Stomach (tissue), 4 donors: ENCODE measurements at regions not wholly inside any gene's neighbourhood (a gene's known extent, or its start where the extent isn't known, plus 50 kb on each side); places are given as distances from the start of the nearest gene placed in this dataset.

Experiments used
- POLR2A ChIP-seq, 4 donors: fragments of 450-650 bp; IDR thresholded peaks; one replicate each; pipeline ENCODE4 v1.6.1; 2016; ENCODE audit warnings: antibody characterized with exemption in 4 of 4, control low read depth in 2 of 4, mild to moderate bottlenecking in 1 of 4, moderate library complexity in 1 of 4
- POLR2AphosphoS5 ChIP-seq, 3 donors: sonication (generic); formaldehyde crosslinking; IDR thresholded peaks; one replicate each; pipeline ENCODE4 v1.6.1; 2016; ENCODE audit warnings: antibody characterized with exemption in 3 of 3
- TF ChIP-seq, protein P1 (sequence below), 7 experiments: fragments of 450-650 bp in 4 of 7; fragments of 200-600 bp in 3 of 7; sonication (generic) in 3 of 7; IDR thresholded peaks; one replicate each; pipeline ENCODE4 v1.5.1; 2016 to 2019; ENCODE audit warnings: antibody characterized with exemption in 7 of 7, control low read depth in 2 of 7, mild to moderate bottlenecking in 1 of 7

DNA sequence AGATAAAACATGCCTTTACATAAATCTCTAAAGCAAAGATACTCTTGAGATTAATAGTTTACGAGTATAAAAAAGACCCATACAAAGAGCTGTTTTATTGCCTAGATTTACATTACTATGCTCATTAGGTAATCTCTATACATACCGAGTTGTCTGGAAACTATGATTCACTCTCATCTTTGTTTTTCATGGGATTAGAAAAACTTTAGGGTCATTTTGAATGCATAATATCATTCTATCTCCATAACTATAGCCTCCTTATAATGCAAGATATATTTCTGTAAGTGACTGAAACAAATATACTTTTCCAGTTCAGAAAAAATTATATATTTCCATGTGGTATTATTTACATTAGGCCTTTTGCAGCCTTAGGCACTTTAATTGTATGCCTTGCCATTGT, 1088.7 kb upstream of the ARRDC3 start:
- TF ChIP-seq POLR2A (IDR thresholded peaks at IDR 0.05) (no peak), POLR2AphosphoS5 (IDR thresholded peaks at IDR 0.05) (no peak)
- TF ChIP-seq, protein P1, sequence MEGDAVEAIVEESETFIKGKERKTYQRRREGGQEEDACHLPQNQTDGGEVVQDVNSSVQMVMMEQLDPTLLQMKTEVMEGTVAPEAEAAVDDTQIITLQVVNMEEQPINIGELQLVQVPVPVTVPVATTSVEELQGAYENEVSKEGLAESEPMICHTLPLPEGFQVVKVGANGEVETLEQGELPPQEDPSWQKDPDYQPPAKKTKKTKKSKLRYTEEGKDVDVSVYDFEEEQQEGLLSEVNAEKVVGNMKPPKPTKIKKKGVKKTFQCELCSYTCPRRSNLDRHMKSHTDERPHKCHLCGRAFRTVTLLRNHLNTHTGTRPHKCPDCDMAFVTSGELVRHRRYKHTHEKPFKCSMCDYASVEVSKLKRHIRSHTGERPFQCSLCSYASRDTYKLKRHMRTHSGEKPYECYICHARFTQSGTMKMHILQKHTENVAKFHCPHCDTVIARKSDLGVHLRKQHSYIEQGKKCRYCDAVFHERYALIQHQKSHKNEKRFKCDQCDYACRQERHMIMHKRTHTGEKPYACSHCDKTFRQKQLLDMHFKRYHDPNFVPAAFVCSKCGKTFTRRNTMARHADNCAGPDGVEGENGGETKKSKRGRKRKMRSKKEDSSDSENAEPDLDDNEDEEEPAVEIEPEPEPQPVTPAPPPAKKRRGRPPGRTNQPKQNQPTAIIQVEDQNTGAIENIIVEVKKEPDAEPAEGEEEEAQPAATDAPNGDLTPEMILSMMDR (IDR thresholded peaks at IDR 0.05) = no peak
